ENCODE measurements at regions not wholly inside any gene's neighbourhood (a gene's known extent, or its start where the extent isn't known, plus 50 kb on each side); places are given as distances from the start of the nearest gene placed in this dataset.
A peak's percentile ranks its signal among the peaks of the same experiment; 100 is the strongest.

DNA sequence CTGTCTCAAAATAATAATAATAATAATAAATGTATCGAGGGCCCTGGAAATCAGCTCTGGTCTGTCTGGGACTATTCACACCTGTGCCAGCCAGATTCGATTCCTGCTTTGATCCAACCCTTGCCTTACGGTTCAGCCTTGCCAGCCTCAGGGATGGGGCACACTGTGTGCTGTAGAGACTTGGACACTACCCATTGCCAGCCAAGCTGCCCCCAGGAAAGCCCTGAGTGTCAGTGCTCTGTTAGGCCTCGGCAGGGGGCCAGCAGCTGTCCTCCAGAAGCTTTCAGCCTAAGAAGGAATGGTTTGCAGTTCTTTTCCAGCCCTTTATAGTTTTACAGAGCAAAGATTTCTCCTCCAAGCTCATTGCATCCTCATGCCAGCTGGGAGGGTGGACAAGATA, 96.2 kb upstream of the RUNX3 start:
- Histone ChIP-seq H3K4me3 (no peak overlapping the region), H3K9me3 (no peaks in the 10 kb centered on the region), H3K36me3 (ENCODE audit: low read depth) (no peaks in the 10 kb centered on the region), H3K4me1 (ENCODE audit: low read depth) (peaks cover 2% of the 10 kb centered on the region)
- intact Hi-C loops (cut with DNase I, micrococcal nuclease), result no loop called here
- TF ChIP-seq, protein P1, sequence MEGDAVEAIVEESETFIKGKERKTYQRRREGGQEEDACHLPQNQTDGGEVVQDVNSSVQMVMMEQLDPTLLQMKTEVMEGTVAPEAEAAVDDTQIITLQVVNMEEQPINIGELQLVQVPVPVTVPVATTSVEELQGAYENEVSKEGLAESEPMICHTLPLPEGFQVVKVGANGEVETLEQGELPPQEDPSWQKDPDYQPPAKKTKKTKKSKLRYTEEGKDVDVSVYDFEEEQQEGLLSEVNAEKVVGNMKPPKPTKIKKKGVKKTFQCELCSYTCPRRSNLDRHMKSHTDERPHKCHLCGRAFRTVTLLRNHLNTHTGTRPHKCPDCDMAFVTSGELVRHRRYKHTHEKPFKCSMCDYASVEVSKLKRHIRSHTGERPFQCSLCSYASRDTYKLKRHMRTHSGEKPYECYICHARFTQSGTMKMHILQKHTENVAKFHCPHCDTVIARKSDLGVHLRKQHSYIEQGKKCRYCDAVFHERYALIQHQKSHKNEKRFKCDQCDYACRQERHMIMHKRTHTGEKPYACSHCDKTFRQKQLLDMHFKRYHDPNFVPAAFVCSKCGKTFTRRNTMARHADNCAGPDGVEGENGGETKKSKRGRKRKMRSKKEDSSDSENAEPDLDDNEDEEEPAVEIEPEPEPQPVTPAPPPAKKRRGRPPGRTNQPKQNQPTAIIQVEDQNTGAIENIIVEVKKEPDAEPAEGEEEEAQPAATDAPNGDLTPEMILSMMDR (IDR thresholded peaks at IDR 0.05), result no peak
- DNase-seq (no peak), ATAC-seq (no peak)

GRCh38 chr1:25024615-25025350, 94.7 kb upstream of the RUNX3 start:
- DNase-seq (peak in 1 of 3 donors; percentile 53), ATAC-seq (no peak)
- H3K4me1 ChIP-seq (ENCODE audit: low read depth), result no peaks in the 10 kb centered on the region
- intact Hi-C loops (cut with DNase I, micrococcal nuclease), result no loop called here
- H3K9me3 ChIP-seq, result no peaks in the 10 kb centered on the region
- TF ChIP-seq, protein P1 (IDR thresholded peaks at IDR 0.05), result no peak
- H3K4me3 ChIP-seq, result no peak overlapping the region
- no peaks in the 10 kb centered on the region for H3K36me3 ChIP-seq (ENCODE audit: low read depth)

GRCh38 chr1:25023826-25024225, 93.8 kb upstream of the RUNX3 start:
- H3K9me3 ChIP-seq, result no peaks in the 10 kb centered on the region
- TF ChIP-seq, protein P1 (IDR thresholded peaks at IDR 0.05), result no peak
- H3K4me1 ChIP-seq (ENCODE audit: low read depth), result no peaks in the 10 kb centered on the region
- intact Hi-C loops (cut with DNase I, micrococcal nuclease), result no loop called here
- ATAC-seq (no peak), DNase-seq (peak in 1 of 3 donors; percentile 32)
- no peaks in the 10 kb centered on the region for H3K36me3 ChIP-seq (ENCODE audit: low read depth)
- no peak overlapping the region for H3K4me3 ChIP-seq

DNA sequence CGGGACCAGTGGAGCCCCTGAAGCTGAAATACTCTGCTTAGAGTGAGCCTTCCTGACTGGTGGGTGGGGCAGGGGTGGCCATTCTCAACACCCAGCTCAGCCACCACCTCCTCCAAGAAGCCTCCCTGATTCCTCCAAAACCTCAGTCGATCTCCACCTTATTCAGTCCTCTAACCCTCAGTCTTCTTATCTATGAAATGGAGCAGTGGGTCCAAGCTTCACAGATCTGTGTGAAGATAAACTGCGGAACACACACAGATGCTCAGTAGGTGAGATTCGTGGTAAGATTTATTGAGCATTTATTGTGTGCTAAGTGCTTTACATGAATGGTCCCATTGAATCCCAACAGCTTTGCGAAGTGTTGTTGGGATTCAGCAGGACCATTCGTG, 93.1 kb upstream of the RUNX3 start:
- Histone ChIP-seq H3K36me3 (ENCODE audit: low read depth) (no peaks in the 10 kb centered on the region), H3K4me3 (no peak overlapping the region), H3K4me1 (ENCODE audit: low read depth) (no peaks in the 10 kb centered on the region), H3K9me3 (no peaks in the 10 kb centered on the region)
- no peak for ATAC-seq
- TF ChIP-seq, protein P1 (IDR thresholded peaks at IDR 0.05), result no peak
- intact Hi-C loops (cut with DNase I, micrococcal nuclease), result no loop called here
- DNase-seq, result no peak

DNA sequence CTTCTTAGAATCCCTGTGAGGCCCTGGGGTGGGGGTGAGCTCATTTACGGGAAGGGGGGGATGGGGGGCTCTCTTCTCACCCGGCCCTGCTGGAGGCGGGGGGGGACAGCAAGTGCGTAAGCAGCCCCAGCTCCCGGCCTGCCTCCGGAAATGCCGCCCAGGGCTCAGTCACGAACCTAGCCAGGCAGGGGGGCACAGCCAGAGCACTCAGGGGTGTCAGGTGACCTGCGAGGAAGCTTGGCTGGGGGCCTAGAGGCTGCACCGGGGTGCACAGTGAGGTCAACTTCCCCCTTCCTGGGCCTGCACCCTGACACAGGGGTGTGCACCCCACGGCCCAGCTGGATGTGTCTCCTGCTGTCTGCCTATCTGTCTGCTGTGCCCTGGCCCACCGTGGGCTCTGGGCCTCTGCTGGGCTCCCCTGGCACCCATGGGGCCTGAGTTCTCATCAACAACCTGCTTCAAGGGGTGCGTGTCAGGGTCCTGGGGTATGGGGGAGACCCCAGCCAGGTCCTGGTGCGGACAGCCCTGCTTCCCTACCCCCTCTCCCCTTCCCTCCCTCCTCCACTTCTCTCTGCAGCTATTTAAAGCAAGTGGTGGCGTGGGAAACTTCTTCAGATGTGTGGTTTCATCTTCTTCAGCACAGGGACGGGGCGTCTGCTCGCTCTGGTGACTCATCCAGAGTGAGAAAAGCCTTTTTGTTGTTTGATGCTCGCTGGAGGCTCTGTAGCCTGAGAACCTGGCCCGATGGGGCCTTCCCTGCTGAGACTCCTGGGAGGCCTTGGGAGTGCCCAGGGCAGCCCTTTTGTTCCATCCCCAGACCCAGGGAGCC, 92.5 kb upstream of the RUNX3 start:
- H3K9me3 ChIP-seq, result no peaks in the 10 kb centered on the region
- TF ChIP-seq, protein P1 (IDR thresholded peaks at IDR 0.05), result no peak
- no peaks in the 10 kb centered on the region for H3K36me3 ChIP-seq (ENCODE audit: low read depth)
- no peaks in the 10 kb centered on the region for H3K4me1 ChIP-seq (ENCODE audit: low read depth)
- ATAC-seq, result peak; percentile 89
- peak; percentile 71 to 96 (median 82) for DNase-seq
- intact Hi-C loops (cut with DNase I, micrococcal nuclease), result no loop called here
- no peak overlapping the region for H3K4me3 ChIP-seq

All from mucosa of descending colon (tissue), 3 donors.